Ovary (tissue), 3 donors: ENCODE measurements at regions not wholly inside any gene's neighbourhood (a gene's known extent, or its start where the extent isn't known, plus 50 kb on each side); places are given as distances from the start of the nearest gene placed in this dataset.

Source experiments
- POLR2A ChIP-seq: fragments of 450-650 bp; IDR thresholded peaks from one replicate; pipeline ENCODE4 v1.6.1; 2017; ENCODE audit warnings: antibody characterized with exemption, mild to moderate bottlenecking, moderate library complexity
- TF ChIP-seq, protein P1 (sequence below), 3 donors: fragments of 450-650 bp in 2 of 3; fragments of 200-600 bp in 1 of 3; IDR thresholded peaks; one replicate each; pipeline versions ENCODE4 v1.5.1 to v1.8.0; 2016 to 2022; ENCODE audit warnings: antibody characterized with exemption in 3 of 3, mild to moderate bottlenecking in 1 of 3
- donor health status: DM: no; HTN: no; CAD: no.

DNA sequence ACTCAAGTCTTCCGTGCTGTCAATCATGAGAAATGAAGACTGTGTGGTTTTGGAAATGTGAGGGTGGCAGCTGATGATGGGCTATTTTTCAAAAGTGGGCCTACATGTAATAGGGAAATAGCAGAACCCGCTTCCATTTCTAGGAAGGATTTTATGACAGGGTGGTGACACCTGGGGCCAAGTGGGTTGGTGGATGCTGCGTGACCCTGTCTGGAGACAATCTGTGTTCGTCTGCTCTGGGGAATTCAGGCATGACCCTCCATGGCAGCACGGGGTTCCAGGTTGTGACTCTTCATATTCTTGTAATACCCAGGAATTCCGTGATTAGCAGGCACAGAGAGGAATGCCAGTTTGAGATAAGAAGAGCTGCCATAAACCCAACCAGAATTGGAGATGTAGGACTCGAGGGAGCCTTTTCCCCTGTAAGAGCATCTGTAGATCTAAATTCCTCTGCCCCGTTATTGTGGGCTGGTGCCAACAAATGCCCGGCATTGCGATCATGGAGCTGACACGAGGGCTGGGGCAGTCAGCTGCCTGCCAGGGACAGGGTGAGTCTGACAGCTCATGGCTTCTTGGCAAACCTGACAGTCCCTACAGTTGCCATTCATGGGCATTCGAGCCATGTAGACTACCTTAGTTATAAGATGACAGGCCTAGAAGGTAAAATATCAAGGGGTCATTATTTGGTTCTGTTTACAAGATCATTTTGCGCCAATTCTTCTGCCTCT is 279.7 kb downstream of the GADD45G start:
- TF ChIP-seq, protein P1, sequence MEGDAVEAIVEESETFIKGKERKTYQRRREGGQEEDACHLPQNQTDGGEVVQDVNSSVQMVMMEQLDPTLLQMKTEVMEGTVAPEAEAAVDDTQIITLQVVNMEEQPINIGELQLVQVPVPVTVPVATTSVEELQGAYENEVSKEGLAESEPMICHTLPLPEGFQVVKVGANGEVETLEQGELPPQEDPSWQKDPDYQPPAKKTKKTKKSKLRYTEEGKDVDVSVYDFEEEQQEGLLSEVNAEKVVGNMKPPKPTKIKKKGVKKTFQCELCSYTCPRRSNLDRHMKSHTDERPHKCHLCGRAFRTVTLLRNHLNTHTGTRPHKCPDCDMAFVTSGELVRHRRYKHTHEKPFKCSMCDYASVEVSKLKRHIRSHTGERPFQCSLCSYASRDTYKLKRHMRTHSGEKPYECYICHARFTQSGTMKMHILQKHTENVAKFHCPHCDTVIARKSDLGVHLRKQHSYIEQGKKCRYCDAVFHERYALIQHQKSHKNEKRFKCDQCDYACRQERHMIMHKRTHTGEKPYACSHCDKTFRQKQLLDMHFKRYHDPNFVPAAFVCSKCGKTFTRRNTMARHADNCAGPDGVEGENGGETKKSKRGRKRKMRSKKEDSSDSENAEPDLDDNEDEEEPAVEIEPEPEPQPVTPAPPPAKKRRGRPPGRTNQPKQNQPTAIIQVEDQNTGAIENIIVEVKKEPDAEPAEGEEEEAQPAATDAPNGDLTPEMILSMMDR (IDR thresholded peaks at IDR 0.05) = no peak
- TF ChIP-seq POLR2A = no peak
